Choroid plexus epithelial cell (primary cell): ENCODE measurements at regions not wholly inside any gene's neighbourhood (a gene's known extent, or its start where the extent isn't known, plus 50 kb on each side); places are given as distances from the start of the nearest gene placed in this dataset.
"Not testable (repeated sequence)": the region's sequence is repeated elsewhere in the genome, so short reads cannot be mapped to it uniquely, and the experiment has no call there.

ENCODE experiments used
- DNase-seq: peaks from one replicate; pipeline ENCODE4 v3.0.0-alpha.2; 2010; ENCODE audit warnings: low read depth
- H3K4me3 ChIP-seq: 2 replicates; pipeline ENCODE4 v1.5.1; 2011; ENCODE audit warnings: low read depth, mild to moderate bottlenecking, control low read depth, low read length, moderate library complexity
- CTCF ChIP-seq: conservative IDR thresholded peaks from 2 replicates; pipeline ENCODE4 v1.5.1; 2011; ENCODE audit warnings: low read depth, mild to moderate bottlenecking, control low read depth, inconsistent platforms, low read length, moderate library complexity

- no peak for DNase-seq
- H3K4me3 ChIP-seq = no peak overlapping the region
- no peak for TF ChIP-seq CTCF
These were observed 139.9 kb upstream of the RFC3 start for GRCh38 chr13:33678084-33678483.

GRCh38 chr13:33678906-33679657 lies 138.9 kb upstream of the RFC3 start:
- no peak overlapping the region for H3K4me3 ChIP-seq
- no peak for TF ChIP-seq CTCF
- peak; percentile 88 for DNase-seq

- H3K4me3 ChIP-seq = no peak overlapping the region
- no peak for DNase-seq
- no peak for TF ChIP-seq CTCF
These were observed 138.3 kb upstream of the RFC3 start for GRCh38 chr13:33679658-33680012.

GRCh38 chr13:33682020-33682564 lies 135.9 kb upstream of the RFC3 start:
- no peak overlapping the region for H3K4me3 ChIP-seq
- TF ChIP-seq CTCF = no peak
- DNase-seq = no peak

GRCh38 chr13:33682646-33683045 lies 135.3 kb upstream of the RFC3 start:
- DNase-seq, H3K4me3 ChIP-seq: not testable (repeated sequence)

GRCh38 chr13:33683376-33683775 lies 134.6 kb upstream of the RFC3 start:
- no peak for DNase-seq
- TF ChIP-seq CTCF = no peak
- no peak overlapping the region for H3K4me3 ChIP-seq

- no peak for DNase-seq
- no peak for TF ChIP-seq CTCF
- no peak overlapping the region for H3K4me3 ChIP-seq
These were observed 133.1 kb upstream of the RFC3 start for GRCh38 chr13:33684874-33685273.
